GM23338 (cell line): ENCODE measurements at regions not wholly inside any gene's neighbourhood (a gene's known extent, or its start where the extent isn't known, plus 50 kb on each side); places are given as distances from the start of the nearest gene placed in this dataset.

Experiments
- ATAC-seq: fragments of 200-7000 bp; cut with Tn5 transposase; 3 replicates; pipeline ENCODE4 v1.9.1; 2020
- DNase-seq: peaks from one replicate; pipeline ENCODE4 v3.0.0-alpha.2; 2015; ENCODE audit warnings: low spot score
- H2AFZ ChIP-seq: fragments of 200-600 bp; sonication (generic); 2 replicates; pipeline ENCODE4 v1.8.0; 2016; ENCODE audit warnings: antibody characterized with exemption, mild to moderate bottlenecking, moderate library complexity
- H3F3A ChIP-seq: fragments of 200-600 bp; sonication (generic); replicated peaks from 2 replicates; pipeline ENCODE4 v1.8.0; 2017; ENCODE audit warnings: antibody characterized with exemption, mixed run types, low read depth
- H3K27ac ChIP-seq: fragments of 200-600 bp; sonication (generic); 2 replicates; pipeline ENCODE4 v1.6.1; 2016; ENCODE audit warnings: low read depth
- H3K27me3 ChIP-seq: fragments of 200-600 bp; sonication (generic); 2 replicates; pipeline ENCODE4 v1.8.0; 2016; ENCODE audit warnings: mild to moderate bottlenecking, mixed run types, moderate library complexity; ENCODE audit not compliant: insufficient read depth
- H3K36me3 ChIP-seq: fragments of 200-600 bp; sonication (generic); 2 replicates; pipeline ENCODE4 v1.8.0; 2016; ENCODE audit warnings: mild to moderate bottlenecking; ENCODE audit not compliant: insufficient read depth
- H3K4me1 ChIP-seq: fragments of 200-600 bp; sonication (generic); 2 replicates; pipeline ENCODE4 v1.8.0; 2016; ENCODE audit warnings: mild to moderate bottlenecking, moderate library complexity; ENCODE audit not compliant: insufficient read depth
- H3K4me2 ChIP-seq: fragments of 200-600 bp; sonication (generic); 2 replicates; pipeline ENCODE4 v1.7.1; 2017; ENCODE audit warnings: mixed run types
- H3K4me3 ChIP-seq: fragments of 200-600 bp; sonication (generic); 2 replicates; pipeline ENCODE4 v1.6.1; 2016; ENCODE audit warnings: mixed run types
- H3K79me2 ChIP-seq: fragments of 200-600 bp; sonication (generic); replicated peaks from 2 replicates; pipeline ENCODE4 v1.8.0; 2017; ENCODE audit warnings: mild to moderate bottlenecking; ENCODE audit not compliant: insufficient read depth
- H3K9me2 ChIP-seq: fragments of 200-600 bp; sonication (generic); 2 replicates; pipeline ENCODE4 v1.8.0; 2017; ENCODE audit not compliant: insufficient read depth
- H4K20me1 ChIP-seq: fragments of 200-600 bp; sonication (generic); replicated peaks from 2 replicates; pipeline ENCODE4 v1.8.0; 2017; ENCODE audit warnings: mild to moderate bottlenecking; ENCODE audit not compliant: insufficient read depth
- H3K27ac Mint-ChIP-seq: 2 replicates; pipeline ENCODE4 v1.8.0; 2020; ENCODE audit warnings: inconsistent platforms, mild to moderate bottlenecking, moderate library complexity, mixed read lengths
- H3K27me3 Mint-ChIP-seq: 3 replicates; pipeline ENCODE4 v1.8.0; 2022; ENCODE audit warnings: low read depth, mild to moderate bottlenecking, moderate library complexity, mixed read lengths, inconsistent platforms; ENCODE audit not compliant: insufficient read depth, poor library complexity
- H3K36me3 Mint-ChIP-seq: 3 replicates; pipeline ENCODE4 v1.8.0; 2021; ENCODE audit warnings: low read depth, mild to moderate bottlenecking, inconsistent platforms, moderate library complexity, mixed read lengths
- H3K4me1 Mint-ChIP-seq: 3 replicates; pipeline ENCODE4 v1.8.0; 2020; ENCODE audit warnings: mild to moderate bottlenecking, inconsistent platforms, mixed read lengths
- H3K4me3 Mint-ChIP-seq: 3 replicates; pipeline ENCODE4 v1.8.0; 2021; ENCODE audit warnings: moderate library complexity, mild to moderate bottlenecking, inconsistent platforms, mixed read lengths
- H3K9me3 Mint-ChIP-seq: 3 replicates; pipeline ENCODE4 v1.8.0; 2020; ENCODE audit warnings: moderate library complexity, mild to moderate bottlenecking, inconsistent platforms, mixed read lengths
- CREB1 ChIP-seq: fragments of 250-450 bp; sonication (Bioruptor Pico); IDR thresholded peaks from 2 replicates; pipeline ENCODE4 v1.5.0; 2020; ENCODE audit warnings: low read depth, mild to moderate bottlenecking, moderate library complexity
- EZH2 ChIP-seq: fragments of 200-600 bp; sonication (generic); IDR thresholded peaks from one replicate; pipeline ENCODE4 v1.8.0; 2017; ENCODE audit warnings: antibody characterized with exemption, mild to moderate bottlenecking, low read depth; ENCODE audit not compliant: unreplicated experiment
- EZH2phosphoT487 ChIP-seq: fragments of 200-600 bp; sonication (generic); IDR thresholded peaks from one replicate; pipeline ENCODE4 v1.8.1; 2018; ENCODE audit warnings: antibody characterized with exemption; ENCODE audit not compliant: unreplicated experiment
- JUNB ChIP-seq: IDR thresholded peaks from one replicate; pipeline ENCODE4 v1.6.1; 2016; ENCODE audit warnings: antibody characterized with exemption; ENCODE audit not compliant: unreplicated experiment
- NANOG ChIP-seq: IDR thresholded peaks from 2 replicates; pipeline ENCODE4 v1.6.1; 2016; ENCODE audit warnings: antibody characterized with exemption, borderline replicate concordance
- POLR2AphosphoS5 ChIP-seq: IDR thresholded peaks from 2 replicates; pipeline ENCODE4 v1.6.1; 2016; ENCODE audit warnings: antibody characterized with exemption, low read depth
- STAT1 ChIP-seq: IDR thresholded peaks from one replicate; pipeline ENCODE4 v1.6.1; 2016; ENCODE audit warnings: antibody characterized with exemption; ENCODE audit not compliant: unreplicated experiment
- ZNF114 ChIP-seq: fragments of 250-450 bp; sonication (Bioruptor Pico); IDR thresholded peaks from 2 replicates; pipeline ENCODE4 v1.5.0; 2020; ENCODE audit warnings: mild to moderate bottlenecking, moderate library complexity
- ZNF331 ChIP-seq: fragments of 250-450 bp; sonication (Bioruptor Pico); IDR thresholded peaks from 2 replicates; pipeline ENCODE4 v1.5.0; 2020; ENCODE audit warnings: low read depth, mild to moderate bottlenecking, moderate library complexity
- TF ChIP-seq, protein P1 (sequence below): IDR thresholded peaks from one replicate; pipeline ENCODE4 v1.6.1; 2018; ENCODE audit warnings: antibody characterized with exemption; ENCODE audit not compliant: unreplicated experiment
- TF ChIP-seq, protein P2 (sequence below), 2 experiments: fragments of 200-600 bp in 1 of 2; sonication (generic) in 1 of 2; conservative IDR thresholded peaks; 2 replicates each; pipeline versions ENCODE4 v1.5.1 to v1.6.1; 2016 to 2017; ENCODE audit warnings: antibody characterized with exemption in 2 of 2, low read depth in 2 of 2, mild to moderate bottlenecking in 2 of 2, moderate library complexity in 1 of 2
- TF ChIP-seq, protein P3 (sequence below): fragments of 250-450 bp; sonication (Bioruptor Pico); IDR thresholded peaks from 2 replicates; pipeline ENCODE4 v1.5.0; 2020; ENCODE audit warnings: mild to moderate bottlenecking, moderate library complexity
- TF ChIP-seq, protein P4 (sequence below): IDR thresholded peaks from 2 replicates; pipeline ENCODE4 v1.6.1; 2016; ENCODE audit warnings: antibody characterized with exemption

DNA sequence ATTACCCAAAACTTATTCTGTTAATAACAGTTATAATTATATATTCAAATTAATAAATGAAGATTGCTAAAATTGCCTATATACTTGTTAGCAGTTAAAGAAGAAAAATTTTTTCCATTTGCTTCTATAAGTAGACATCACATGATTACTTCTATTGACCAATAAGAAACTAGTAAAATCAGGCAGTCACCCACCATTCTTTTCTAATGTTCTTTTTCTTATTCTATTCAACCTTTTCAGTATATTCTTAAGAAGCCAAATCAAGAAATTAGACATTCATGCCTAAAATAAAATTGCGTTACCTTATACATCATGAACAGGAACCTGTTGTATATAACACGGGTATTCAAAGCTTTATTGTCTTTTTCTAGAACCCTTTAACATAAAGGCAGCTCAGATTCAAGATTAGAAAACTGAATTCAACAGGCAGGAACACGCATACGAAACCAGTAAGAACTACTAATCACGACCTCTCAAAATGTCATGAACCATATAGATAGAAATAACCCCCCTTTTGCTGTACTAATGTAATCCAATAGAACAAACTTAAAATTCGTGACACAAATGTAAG, 568.1 kb upstream of the DIPK2B start:
- Histone ChIP-seq H3K4me2 (no peak overlapping the region), H3K79me2 (peaks cover 99% of the 10 kb centered on the region), H3K4me3 (no peak overlapping the region), H2AFZ (no peak overlapping the region), H3K27me3 (no peaks in the 10 kb centered on the region), H3F3A (no peaks in the 10 kb centered on the region), H3K4me1 (peaks cover 38% of the 10 kb centered on the region), H4K20me1 (peaks cover 30% of the 10 kb centered on the region), H3K27ac (no peak overlapping the region), H3K9me2 (no peaks in the 10 kb centered on the region), H3K36me3 (no peaks in the 10 kb centered on the region)
- DNase-seq (no peak), ATAC-seq (no peak)
- peaks cover 33% of the 10 kb centered on the region for H3K36me3 Mint-ChIP-seq
- TF ChIP-seq NANOG = no peak
- TF ChIP-seq, protein P1, sequence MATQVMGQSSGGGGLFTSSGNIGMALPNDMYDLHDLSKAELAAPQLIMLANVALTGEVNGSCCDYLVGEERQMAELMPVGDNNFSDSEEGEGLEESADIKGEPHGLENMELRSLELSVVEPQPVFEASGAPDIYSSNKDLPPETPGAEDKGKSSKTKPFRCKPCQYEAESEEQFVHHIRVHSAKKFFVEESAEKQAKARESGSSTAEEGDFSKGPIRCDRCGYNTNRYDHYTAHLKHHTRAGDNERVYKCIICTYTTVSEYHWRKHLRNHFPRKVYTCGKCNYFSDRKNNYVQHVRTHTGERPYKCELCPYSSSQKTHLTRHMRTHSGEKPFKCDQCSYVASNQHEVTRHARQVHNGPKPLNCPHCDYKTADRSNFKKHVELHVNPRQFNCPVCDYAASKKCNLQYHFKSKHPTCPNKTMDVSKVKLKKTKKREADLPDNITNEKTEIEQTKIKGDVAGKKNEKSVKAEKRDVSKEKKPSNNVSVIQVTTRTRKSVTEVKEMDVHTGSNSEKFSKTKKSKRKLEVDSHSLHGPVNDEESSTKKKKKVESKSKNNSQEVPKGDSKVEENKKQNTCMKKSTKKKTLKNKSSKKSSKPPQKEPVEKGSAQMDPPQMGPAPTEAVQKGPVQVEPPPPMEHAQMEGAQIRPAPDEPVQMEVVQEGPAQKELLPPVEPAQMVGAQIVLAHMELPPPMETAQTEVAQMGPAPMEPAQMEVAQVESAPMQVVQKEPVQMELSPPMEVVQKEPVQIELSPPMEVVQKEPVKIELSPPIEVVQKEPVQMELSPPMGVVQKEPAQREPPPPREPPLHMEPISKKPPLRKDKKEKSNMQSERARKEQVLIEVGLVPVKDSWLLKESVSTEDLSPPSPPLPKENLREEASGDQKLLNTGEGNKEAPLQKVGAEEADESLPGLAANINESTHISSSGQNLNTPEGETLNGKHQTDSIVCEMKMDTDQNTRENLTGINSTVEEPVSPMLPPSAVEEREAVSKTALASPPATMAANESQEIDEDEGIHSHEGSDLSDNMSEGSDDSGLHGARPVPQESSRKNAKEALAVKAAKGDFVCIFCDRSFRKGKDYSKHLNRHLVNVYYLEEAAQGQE = no peak
- no peak for TF ChIP-seq STAT1
- no peak for TF ChIP-seq CREB1
- no peak for TF ChIP-seq EZH2phosphoT487
- TF ChIP-seq EZH2 = no peak
- TF ChIP-seq, protein P2, sequence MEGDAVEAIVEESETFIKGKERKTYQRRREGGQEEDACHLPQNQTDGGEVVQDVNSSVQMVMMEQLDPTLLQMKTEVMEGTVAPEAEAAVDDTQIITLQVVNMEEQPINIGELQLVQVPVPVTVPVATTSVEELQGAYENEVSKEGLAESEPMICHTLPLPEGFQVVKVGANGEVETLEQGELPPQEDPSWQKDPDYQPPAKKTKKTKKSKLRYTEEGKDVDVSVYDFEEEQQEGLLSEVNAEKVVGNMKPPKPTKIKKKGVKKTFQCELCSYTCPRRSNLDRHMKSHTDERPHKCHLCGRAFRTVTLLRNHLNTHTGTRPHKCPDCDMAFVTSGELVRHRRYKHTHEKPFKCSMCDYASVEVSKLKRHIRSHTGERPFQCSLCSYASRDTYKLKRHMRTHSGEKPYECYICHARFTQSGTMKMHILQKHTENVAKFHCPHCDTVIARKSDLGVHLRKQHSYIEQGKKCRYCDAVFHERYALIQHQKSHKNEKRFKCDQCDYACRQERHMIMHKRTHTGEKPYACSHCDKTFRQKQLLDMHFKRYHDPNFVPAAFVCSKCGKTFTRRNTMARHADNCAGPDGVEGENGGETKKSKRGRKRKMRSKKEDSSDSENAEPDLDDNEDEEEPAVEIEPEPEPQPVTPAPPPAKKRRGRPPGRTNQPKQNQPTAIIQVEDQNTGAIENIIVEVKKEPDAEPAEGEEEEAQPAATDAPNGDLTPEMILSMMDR (conservative IDR thresholded peaks at IDR 0.05; ENCODE audit: low read depth in 2 of 2) = no peak
- no peak for TF ChIP-seq JUNB
- TF ChIP-seq, protein P3, sequence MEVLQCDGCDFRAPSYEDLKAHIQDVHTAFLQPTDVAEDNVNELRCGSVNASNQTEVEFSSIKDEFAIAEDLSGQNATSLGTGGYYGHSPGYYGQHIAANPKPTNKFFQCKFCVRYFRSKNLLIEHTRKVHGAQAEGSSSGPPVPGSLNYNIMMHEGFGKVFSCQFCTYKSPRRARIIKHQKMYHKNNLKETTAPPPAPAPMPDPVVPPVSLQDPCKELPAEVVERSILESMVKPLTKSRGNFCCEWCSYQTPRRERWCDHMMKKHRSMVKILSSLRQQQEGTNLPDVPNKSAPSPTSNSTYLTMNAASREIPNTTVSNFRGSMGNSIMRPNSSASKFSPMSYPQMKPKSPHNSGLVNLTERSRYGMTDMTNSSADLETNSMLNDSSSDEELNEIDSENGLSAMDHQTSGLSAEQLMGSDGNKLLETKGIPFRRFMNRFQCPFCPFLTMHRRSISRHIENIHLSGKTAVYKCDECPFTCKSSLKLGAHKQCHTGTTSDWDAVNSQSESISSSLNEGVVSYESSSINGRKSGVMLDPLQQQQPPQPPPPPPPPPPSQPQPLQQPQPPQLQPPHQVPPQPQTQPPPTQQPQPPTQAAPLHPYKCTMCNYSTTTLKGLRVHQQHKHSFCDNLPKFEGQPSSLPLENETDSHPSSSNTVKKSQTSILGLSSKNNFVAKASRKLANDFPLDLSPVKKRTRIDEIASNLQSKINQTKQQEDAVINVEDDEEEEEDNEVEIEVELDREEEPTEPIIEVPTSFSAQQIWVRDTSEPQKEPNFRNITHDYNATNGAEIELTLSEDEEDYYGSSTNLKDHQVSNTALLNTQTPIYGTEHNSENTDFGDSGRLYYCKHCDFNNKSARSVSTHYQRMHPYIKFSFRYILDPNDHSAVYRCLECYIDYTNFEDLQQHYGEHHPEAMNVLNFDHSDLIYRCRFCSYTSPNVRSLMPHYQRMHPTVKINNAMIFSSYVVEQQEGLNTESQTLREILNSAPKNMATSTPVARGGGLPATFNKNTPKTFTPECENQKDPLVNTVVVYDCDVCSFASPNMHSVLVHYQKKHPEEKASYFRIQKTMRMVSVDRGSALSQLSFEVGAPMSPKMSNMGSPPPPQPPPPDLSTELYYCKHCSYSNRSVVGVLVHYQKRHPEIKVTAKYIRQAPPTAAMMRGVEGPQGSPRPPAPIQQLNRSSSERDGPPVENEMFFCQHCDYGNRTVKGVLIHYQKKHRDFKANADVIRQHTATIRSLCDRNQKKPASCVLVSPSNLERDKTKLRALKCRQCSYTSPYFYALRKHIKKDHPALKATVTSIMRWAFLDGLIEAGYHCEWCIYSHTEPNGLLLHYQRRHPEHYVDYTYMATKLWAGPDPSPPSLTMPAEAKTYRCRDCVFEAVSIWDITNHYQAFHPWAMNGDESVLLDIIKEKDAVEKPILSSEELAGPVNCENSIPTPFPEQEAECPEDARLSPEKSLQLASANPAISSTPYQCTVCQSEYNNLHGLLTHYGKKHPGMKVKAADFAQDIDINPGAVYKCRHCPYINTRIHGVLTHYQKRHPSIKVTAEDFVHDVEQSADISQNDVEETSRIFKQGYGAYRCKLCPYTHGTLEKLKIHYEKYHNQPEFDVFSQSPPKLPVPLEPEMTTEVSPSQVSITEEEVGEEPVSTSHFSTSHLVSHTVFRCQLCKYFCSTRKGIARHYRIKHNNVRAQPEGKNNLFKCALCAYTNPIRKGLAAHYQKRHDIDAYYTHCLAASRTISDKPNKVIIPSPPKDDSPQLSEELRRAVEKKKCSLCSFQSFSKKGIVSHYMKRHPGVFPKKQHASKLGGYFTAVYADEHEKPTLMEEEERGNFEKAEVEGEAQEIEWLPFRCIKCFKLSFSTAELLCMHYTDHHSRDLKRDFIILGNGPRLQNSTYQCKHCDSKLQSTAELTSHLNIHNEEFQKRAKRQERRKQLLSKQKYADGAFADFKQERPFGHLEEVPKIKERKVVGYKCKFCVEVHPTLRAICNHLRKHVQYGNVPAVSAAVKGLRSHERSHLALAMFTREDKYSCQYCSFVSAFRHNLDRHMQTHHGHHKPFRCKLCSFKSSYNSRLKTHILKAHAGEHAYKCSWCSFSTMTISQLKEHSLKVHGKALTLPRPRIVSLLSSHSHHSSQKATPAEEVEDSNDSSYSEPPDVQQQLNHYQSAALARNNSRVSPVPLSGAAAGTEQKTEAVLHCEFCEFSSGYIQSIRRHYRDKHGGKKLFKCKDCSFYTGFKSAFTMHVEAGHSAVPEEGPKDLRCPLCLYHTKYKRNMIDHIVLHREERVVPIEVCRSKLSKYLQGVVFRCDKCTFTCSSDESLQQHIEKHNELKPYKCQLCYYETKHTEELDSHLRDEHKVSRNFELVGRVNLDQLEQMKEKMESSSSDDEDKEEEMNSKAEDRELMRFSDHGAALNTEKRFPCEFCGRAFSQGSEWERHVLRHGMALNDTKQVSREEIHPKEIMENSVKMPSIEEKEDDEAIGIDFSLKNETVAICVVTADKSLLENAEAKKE (CRISPR knock-in tag) = no peak
- TF ChIP-seq ZNF114 = no peak
- TF ChIP-seq ZNF331 (CRISPR knock-in tag) = no peak
- TF ChIP-seq, protein P4, sequence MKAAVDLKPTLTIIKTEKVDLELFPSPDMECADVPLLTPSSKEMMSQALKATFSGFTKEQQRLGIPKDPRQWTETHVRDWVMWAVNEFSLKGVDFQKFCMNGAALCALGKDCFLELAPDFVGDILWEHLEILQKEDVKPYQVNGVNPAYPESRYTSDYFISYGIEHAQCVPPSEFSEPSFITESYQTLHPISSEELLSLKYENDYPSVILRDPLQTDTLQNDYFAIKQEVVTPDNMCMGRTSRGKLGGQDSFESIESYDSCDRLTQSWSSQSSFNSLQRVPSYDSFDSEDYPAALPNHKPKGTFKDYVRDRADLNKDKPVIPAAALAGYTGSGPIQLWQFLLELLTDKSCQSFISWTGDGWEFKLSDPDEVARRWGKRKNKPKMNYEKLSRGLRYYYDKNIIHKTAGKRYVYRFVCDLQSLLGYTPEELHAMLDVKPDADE = no peak
- no peak for TF ChIP-seq POLR2AphosphoS5
- H3K27ac Mint-ChIP-seq = no peak overlapping the region
- H3K4me3 Mint-ChIP-seq = no peak overlapping the region
- no peaks in the 10 kb centered on the region for H3K9me3 Mint-ChIP-seq
- peaks cover 72% of the 10 kb centered on the region for H3K4me1 Mint-ChIP-seq
- H3K27me3 Mint-ChIP-seq = peaks cover 2% of the 10 kb centered on the region
